ENCODE measurements at regions not wholly inside any gene's neighbourhood (a gene's known extent, or its start where the extent isn't known, plus 50 kb on each side); places are given as distances from the start of the nearest gene placed in this dataset.

GRCh38 chr2:134137182-134137611 lies 116.7 kb upstream of the MGAT5 start:
- H3K9me3 ChIP-seq (ENCODE audit: control insufficient read depth in 2 of 2, insufficient read depth in 1 of 2, low read depth in 1 of 2, low read length in 1 of 2) = no peaks in the 10 kb centered on the region
- DNase-seq = peak in 1 of 2 donors; percentile 62
- no peaks in the 10 kb centered on the region for H3K27me3 ChIP-seq (ENCODE audit: control insufficient read depth in 3 of 3, insufficient read depth in 3 of 3, low read length in 3 of 3)
- H3K4me1 ChIP-seq (ENCODE audit: control insufficient read depth in 3 of 3, insufficient read depth in 2 of 3, low read depth in 1 of 3, low read length in 2 of 3) = peaks cover 39 to 44% (median 44%) of the 10 kb centered on the region in 3 donors
- WGBS, 3 donors = 21 to 31% (median 24%) methylated on average over 5 of the region's 5 CpGs
- H3K36me3 ChIP-seq (ENCODE audit: control insufficient read depth in 3 of 3, insufficient read depth in 2 of 3, low read depth in 1 of 3, low read length in 3 of 3) = peaks cover 0 to 9% (median 2%) of the 10 kb centered on the region in 3 donors
- H3K27ac ChIP-seq (ENCODE audit: low read depth in 1 of 3, low read length in 2 of 3) = peak overlapping the region; percentile 22 to 88 (median 73)
- peak overlapping the region in 1 of 3 donors; percentile 20 for H3K4me3 ChIP-seq (ENCODE audit: low read depth in 1 of 3, low read length in 3 of 3)
- no peak for FAIRE-seq

DNA sequence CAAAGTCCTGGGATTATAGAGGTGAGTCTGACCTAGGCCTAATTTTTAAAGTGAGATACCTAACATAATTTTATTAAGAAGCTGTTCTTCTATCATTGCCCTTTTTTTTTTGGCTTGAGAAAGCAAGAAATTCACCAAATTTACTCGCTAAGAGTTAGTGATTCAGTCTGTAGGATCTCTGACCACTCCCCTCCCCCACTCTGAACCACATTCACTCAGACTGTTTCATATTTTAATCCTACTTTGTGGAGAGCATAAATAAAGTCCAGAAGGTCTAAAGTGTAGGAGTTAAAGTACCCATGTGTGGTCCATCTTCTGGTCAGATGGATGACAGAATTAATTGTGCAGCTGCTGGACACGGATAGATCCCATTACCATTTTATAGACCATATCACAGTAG lies 115.8 kb upstream of the MGAT5 start:
- DNase-seq (no peak), FAIRE-seq (no peak)
- Histone ChIP-seq H3K4me3 (ENCODE audit: low read depth in 1 of 3, low read length in 3 of 3) (no peak overlapping the region), H3K9me3 (ENCODE audit: control insufficient read depth in 2 of 2, insufficient read depth in 1 of 2, low read depth in 1 of 2, low read length in 1 of 2) (no peaks in the 10 kb centered on the region), H3K27me3 (ENCODE audit: control insufficient read depth in 3 of 3, insufficient read depth in 3 of 3, low read length in 3 of 3) (no peaks in the 10 kb centered on the region), H3K27ac (ENCODE audit: low read depth in 1 of 3, low read length in 2 of 3) (peak overlapping the region in 1 of 3 donors; percentile 95), H3K36me3 (ENCODE audit: control insufficient read depth in 3 of 3, insufficient read depth in 2 of 3, low read depth in 1 of 3, low read length in 3 of 3) (peaks cover 0 to 9% (median 2%) of the 10 kb centered on the region in 3 donors), H3K4me1 (ENCODE audit: control insufficient read depth in 3 of 3, insufficient read depth in 2 of 3, low read depth in 1 of 3, low read length in 2 of 3) (peaks cover 45 to 49% (median 48%) of the 10 kb centered on the region in 3 donors)
- WGBS, 3 donors = 77 to 87% (median 80%) methylated on average over 2 of the region's 2 CpGs

- Histone ChIP-seq H3K4me3 (ENCODE audit: low read depth in 1 of 3, low read length in 3 of 3) (no peak overlapping the region), H3K36me3 (ENCODE audit: control insufficient read depth in 3 of 3, insufficient read depth in 2 of 3, low read depth in 1 of 3, low read length in 3 of 3) (peaks cover 0 to 16% (median 2%) of the 10 kb centered on the region in 3 donors), H3K4me1 (ENCODE audit: control insufficient read depth in 3 of 3, insufficient read depth in 2 of 3, low read depth in 1 of 3, low read length in 2 of 3) (peaks cover 35 to 50% (median 49%) of the 10 kb centered on the region in 3 donors), H3K27me3 (ENCODE audit: control insufficient read depth in 3 of 3, insufficient read depth in 3 of 3, low read length in 3 of 3) (no peaks in the 10 kb centered on the region), H3K9me3 (ENCODE audit: control insufficient read depth in 2 of 2, insufficient read depth in 1 of 2, low read depth in 1 of 2, low read length in 1 of 2) (no peaks in the 10 kb centered on the region), H3K27ac (ENCODE audit: low read depth in 1 of 3, low read length in 2 of 3) (peak overlapping the region; percentile 55 to 95 (median 87))
- DNase-seq (peak in 1 of 2 donors; percentile 60), FAIRE-seq (no peak)
- 21 to 71% (median 33%) methylated on average over 4 of the region's 4 CpGs for WGBS, 3 donors
Measured at GRCh38 chr2:134139611-134140010, 114.3 kb upstream of the MGAT5 start.

GRCh38 chr2:134140251-134140661 lies 113.6 kb upstream of the MGAT5 start:
- Histone ChIP-seq H3K4me3 (ENCODE audit: low read depth in 1 of 3, low read length in 3 of 3) (no peak overlapping the region), H3K4me1 (ENCODE audit: control insufficient read depth in 3 of 3, insufficient read depth in 2 of 3, low read depth in 1 of 3, low read length in 2 of 3) (peaks cover 33 to 50% (median 49%) of the 10 kb centered on the region in 3 donors), H3K9me3 (ENCODE audit: control insufficient read depth in 2 of 2, insufficient read depth in 1 of 2, low read depth in 1 of 2, low read length in 1 of 2) (no peaks in the 10 kb centered on the region), H3K27me3 (ENCODE audit: control insufficient read depth in 3 of 3, insufficient read depth in 3 of 3, low read length in 3 of 3) (no peaks in the 10 kb centered on the region), H3K27ac (ENCODE audit: low read depth in 1 of 3, low read length in 2 of 3) (peak overlapping the region; percentile 55 to 95 (median 88)), H3K36me3 (ENCODE audit: control insufficient read depth in 3 of 3, insufficient read depth in 2 of 3, low read depth in 1 of 3, low read length in 3 of 3) (peaks cover 0 to 18% (median 2%) of the 10 kb centered on the region in 3 donors)
- DNase-seq = peak; percentile 51 to 96
- FAIRE-seq = no peak
- 22 to 60% (median 48%) methylated on average over 9 of the region's 9 CpGs for WGBS, 3 donors

GRCh38 chr2:134141598-134142340 lies 112.1 kb upstream of the MGAT5 start:
- peaks cover 33 to 48% (median 43%) of the 10 kb centered on the region in 3 donors for H3K4me1 ChIP-seq (ENCODE audit: control insufficient read depth in 3 of 3, insufficient read depth in 2 of 3, low read depth in 1 of 3, low read length in 2 of 3)
- no peaks in the 10 kb centered on the region for H3K9me3 ChIP-seq (ENCODE audit: control insufficient read depth in 2 of 2, insufficient read depth in 1 of 2, low read depth in 1 of 2, low read length in 1 of 2)
- peak overlapping the region in 2 of 3 donors; percentile 16 to 52 for H3K27ac ChIP-seq (ENCODE audit: low read depth in 1 of 3, low read length in 2 of 3)
- H3K36me3 ChIP-seq (ENCODE audit: control insufficient read depth in 3 of 3, insufficient read depth in 2 of 3, low read depth in 1 of 3, low read length in 3 of 3) = peaks cover 0 to 18% (median 2%) of the 10 kb centered on the region in 3 donors
- DNase-seq (peak in 1 of 2 donors; percentile 71), FAIRE-seq (no peak)
- no peaks in the 10 kb centered on the region for H3K27me3 ChIP-seq (ENCODE audit: control insufficient read depth in 3 of 3, insufficient read depth in 3 of 3, low read length in 3 of 3)
- 70 to 77% (median 72%) methylated on average over 6 of the region's 6 CpGs for WGBS, 3 donors
- H3K4me3 ChIP-seq (ENCODE audit: low read depth in 1 of 3, low read length in 3 of 3) = no peak overlapping the region

GRCh38 chr2:134142341-134142738 lies 111.5 kb upstream of the MGAT5 start:
- Histone ChIP-seq H3K27ac (ENCODE audit: low read depth in 1 of 3, low read length in 2 of 3) (peak overlapping the region in 1 of 3 donors; percentile 34), H3K9me3 (ENCODE audit: control insufficient read depth in 2 of 2, insufficient read depth in 1 of 2, low read depth in 1 of 2, low read length in 1 of 2) (no peaks in the 10 kb centered on the region), H3K36me3 (ENCODE audit: control insufficient read depth in 3 of 3, insufficient read depth in 2 of 3, low read depth in 1 of 3, low read length in 3 of 3) (peaks cover 0 to 15% (median 2%) of the 10 kb centered on the region in 3 donors), H3K4me1 (ENCODE audit: control insufficient read depth in 3 of 3, insufficient read depth in 2 of 3, low read depth in 1 of 3, low read length in 2 of 3) (peaks cover 29 to 42% (median 38%) of the 10 kb centered on the region in 3 donors), H3K27me3 (ENCODE audit: control insufficient read depth in 3 of 3, insufficient read depth in 3 of 3, low read length in 3 of 3) (no peaks in the 10 kb centered on the region), H3K4me3 (ENCODE audit: low read depth in 1 of 3, low read length in 3 of 3) (no peak overlapping the region)
- DNase-seq (peak in 1 of 2 donors; percentile 47), FAIRE-seq (no peak)
- WGBS, 3 donors = 68 to 79% (median 72%) methylated on average over 4 of the region's 4 CpGs

- Histone ChIP-seq H3K27ac (ENCODE audit: low read depth in 1 of 3, low read length in 2 of 3) (peak overlapping the region in 2 of 3 donors; percentile 9 to 34), H3K27me3 (ENCODE audit: control insufficient read depth in 3 of 3, insufficient read depth in 3 of 3, low read length in 3 of 3) (no peaks in the 10 kb centered on the region), H3K4me3 (ENCODE audit: low read depth in 1 of 3, low read length in 3 of 3) (no peak overlapping the region), H3K36me3 (ENCODE audit: control insufficient read depth in 3 of 3, insufficient read depth in 2 of 3, low read depth in 1 of 3, low read length in 3 of 3) (peaks cover 2 to 15% (median 2%) of the 10 kb centered on the region in 3 donors), H3K9me3 (ENCODE audit: control insufficient read depth in 2 of 2, insufficient read depth in 1 of 2, low read depth in 1 of 2, low read length in 1 of 2) (no peaks in the 10 kb centered on the region), H3K4me1 (ENCODE audit: control insufficient read depth in 3 of 3, insufficient read depth in 2 of 3, low read depth in 1 of 3, low read length in 2 of 3) (peaks cover 28 to 41% (median 37%) of the 10 kb centered on the region in 3 donors)
- no peak for DNase-seq
- 78 to 88% (median 84%) methylated on average over 5 of the region's 5 CpGs for WGBS, 3 donors
- FAIRE-seq = no peak
Measured at GRCh38 chr2:134142903-134143302, 111.0 kb upstream of the MGAT5 start.

DNA sequence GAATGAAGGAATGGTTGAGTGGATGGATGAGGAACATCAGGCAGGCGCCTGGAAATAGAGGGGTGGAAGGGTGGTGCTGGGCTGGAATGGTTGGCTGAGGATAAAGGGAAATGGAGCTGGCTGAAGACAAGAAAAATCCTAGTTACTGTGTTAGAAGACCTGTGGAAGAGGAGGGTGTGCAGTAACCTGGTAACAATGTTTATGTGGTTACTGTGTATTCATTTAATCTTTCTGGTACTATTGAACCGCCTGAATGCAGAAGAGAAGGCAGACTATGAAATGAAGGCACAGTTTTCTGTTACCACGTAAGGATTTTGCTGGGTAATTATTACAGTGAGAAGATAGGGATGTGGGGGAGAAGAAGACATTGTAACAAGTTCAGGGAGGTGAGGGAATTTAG lies 110.3 kb upstream of the MGAT5 start:
- H3K9me3 ChIP-seq (ENCODE audit: control insufficient read depth in 2 of 2, insufficient read depth in 1 of 2, low read depth in 1 of 2, low read length in 1 of 2) = no peaks in the 10 kb centered on the region
- H3K27ac ChIP-seq (ENCODE audit: low read depth in 1 of 3, low read length in 2 of 3) = no peak overlapping the region
- no peaks in the 10 kb centered on the region for H3K27me3 ChIP-seq (ENCODE audit: control insufficient read depth in 3 of 3, insufficient read depth in 3 of 3, low read length in 3 of 3)
- DNase-seq = no peak
- H3K4me1 ChIP-seq (ENCODE audit: control insufficient read depth in 3 of 3, insufficient read depth in 2 of 3, low read depth in 1 of 3, low read length in 2 of 3) = peaks cover 22 to 37% (median 37%) of the 10 kb centered on the region in 3 donors
- H3K4me3 ChIP-seq (ENCODE audit: low read depth in 1 of 3, low read length in 3 of 3) = no peak overlapping the region
- WGBS, 3 donors = 64 to 84% (median 79%) methylated on average over 3 of the region's 3 CpGs
- no peak for FAIRE-seq
- peaks cover 2 to 15% (median 2%) of the 10 kb centered on the region in 3 donors for H3K36me3 ChIP-seq (ENCODE audit: control insufficient read depth in 3 of 3, insufficient read depth in 2 of 3, low read depth in 1 of 3, low read length in 3 of 3)
